ENCODE measurements at regions not wholly inside any gene's neighbourhood (a gene's known extent, or its start where the extent isn't known, plus 50 kb on each side); places are given as distances from the start of the nearest gene placed in this dataset.

GRCh38 chr14:51432302-51432948 is 192.4 kb downstream of the TMX1 start:
- Histone ChIP-seq H3K9me3 (ENCODE audit: control insufficient read depth in 1 of 2, insufficient read depth in 1 of 2, low read depth in 1 of 2, low read length in 2 of 2) (no peaks in the 10 kb centered on the region), H4K20me1 (ENCODE audit: insufficient read depth) (no peaks in the 10 kb centered on the region), H3K79me2 (ENCODE audit: insufficient read depth, low read length) (no peaks in the 10 kb centered on the region), H3K9me2 (ENCODE audit: insufficient read depth) (no peaks in the 10 kb centered on the region), H3K4me1 (ENCODE audit: control insufficient read depth in 1 of 2, insufficient read depth in 2 of 2, low read length in 2 of 2) (no peaks in the 10 kb centered on the region), H3K4me2 (ENCODE audit: low read length) (no peak overlapping the region), H2AFZ (ENCODE audit: low read depth, low read length, poor library complexity, severe bottlenecking) (no peak overlapping the region), H3K9ac (ENCODE audit: low read length) (no peak overlapping the region), H3K36me3 (ENCODE audit: control insufficient read depth in 1 of 2, insufficient read depth in 2 of 2, low read length in 2 of 2) (no peaks in the 10 kb centered on the region), H3K4me3 (replicated peaks in 1 of 2; ENCODE audit: low read depth in 1 of 2, low read length in 2 of 2) (no peak overlapping the region), H3K27me3 (ENCODE audit: insufficient read depth, low read length) (no peaks in the 10 kb centered on the region), H3K27ac (ENCODE audit: low read depth, low read length) (no peak overlapping the region)
- intact Hi-C loops (cut with micrococcal nuclease) = no loop called here
- no peak for TF ChIP-seq CTCF (IDR thresholded peaks at IDR 0.05 in 2 of 3, conservative IDR thresholded peaks at IDR 0.05 in 1 of 3; ENCODE audit: borderline replicate concordance in 1 of 3, insufficient read depth in 1 of 3, low read depth in 2 of 3, low read length in 2 of 3)
- TF ChIP-seq YY1 (IDR thresholded peaks at IDR 0.05; ENCODE audit: extremely low read depth, insufficient replicate concordance, low read depth, low read length) = no peak
- TF ChIP-seq MAX (IDR thresholded peaks at IDR 0.05) = no peak
- no peak for TF ChIP-seq EZH2phosphoT487 (IDR thresholded peaks at IDR 0.05; ENCODE audit: borderline replicate concordance)
- TF ChIP-seq EZH2 (IDR thresholded peaks at IDR 0.05) = no peak
- no peak for TF ChIP-seq JUND (IDR thresholded peaks at IDR 0.05)
- no peak for TF ChIP-seq TCF7L2 (IDR thresholded peaks at IDR 0.05; ENCODE audit: borderline replicate concordance, extremely low read depth, insufficient read depth, insufficient read length)
- no peak for TF ChIP-seq FOSL1 (IDR thresholded peaks at IDR 0.05; ENCODE audit: low read depth)
- TF ChIP-seq EGR1 (IDR thresholded peaks at IDR 0.05; ENCODE audit: low read depth) = no peak
- no peak for TF ChIP-seq ZBTB33 (IDR thresholded peaks at IDR 0.05; ENCODE audit: extremely low read depth, insufficient replicate concordance, low read length)
- TF ChIP-seq SRF (IDR thresholded peaks at IDR 0.05; ENCODE audit: low read depth) = no peak
- TF ChIP-seq ZNF274 (IDR thresholded peaks at IDR 0.05; ENCODE audit: low read depth, low read length) = no peak
- no peak for TF ChIP-seq POLR2A (IDR thresholded peaks at IDR 0.05; ENCODE audit: borderline replicate concordance, extremely low read depth, insufficient read depth, insufficient read length)
- TF ChIP-seq REST (IDR thresholded peaks at IDR 0.05; ENCODE audit: low read depth) = no peak
- no peak for TF ChIP-seq SIN3A (IDR thresholded peaks at IDR 0.05; ENCODE audit: low read depth)
- TF ChIP-seq POLR2AphosphoS5 (IDR thresholded peaks at IDR 0.05; ENCODE audit: low read depth, low read length) = no peak
- ChIA-PET CTCF (no interaction called here), POLR2A (interaction anchor here (0.6 kb wide), 1 partner anchor 219 kb away, joined by 4 read pairs; the partner anchor contains the start of gene FRMD6), RAD21 (ENCODE audit: low non-redundant PET in 1 of 2, low total read pairs in 2 of 2, uncharacterized antibody in 2 of 2, unreplicated experiment in 2 of 2) (no interaction called here)
- DNase-seq (ENCODE audit: low read depth, low spot score) (no peak), ATAC-seq (no peak)
- BruUV-seq (replicated peaks) = no TSS peak
